Femur (tissue), 1 donor: ENCODE measurements at regions not wholly inside any gene's neighbourhood (a gene's known extent, or its start where the extent isn't known, plus 50 kb on each side); places are given as distances from the start of the nearest gene placed in this dataset.

Experiments
- DNase-seq: peaks from one replicate; pipeline ENCODE4 v3.0.0-alpha.2; 2017

DNA sequence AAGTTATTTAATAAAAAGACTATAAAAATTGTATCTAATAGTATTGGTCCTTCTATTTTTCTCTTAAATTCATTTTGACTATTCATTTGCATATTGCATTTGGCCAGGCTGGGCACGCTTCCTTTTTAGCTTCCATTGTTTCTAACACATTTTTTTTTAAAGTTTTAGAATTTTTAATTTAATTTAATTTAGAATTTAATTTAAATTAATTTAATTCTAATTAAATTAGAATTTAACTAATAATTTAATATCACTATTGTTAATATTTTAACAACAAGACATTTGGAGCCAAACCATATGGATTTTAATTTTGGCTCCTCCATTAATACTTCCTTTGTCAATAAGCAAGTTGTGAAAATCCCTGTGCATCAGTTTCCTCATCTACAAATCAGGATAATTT, 856.9 kb upstream of the SEL1L start:
- no peak for DNase-seq

DNA sequence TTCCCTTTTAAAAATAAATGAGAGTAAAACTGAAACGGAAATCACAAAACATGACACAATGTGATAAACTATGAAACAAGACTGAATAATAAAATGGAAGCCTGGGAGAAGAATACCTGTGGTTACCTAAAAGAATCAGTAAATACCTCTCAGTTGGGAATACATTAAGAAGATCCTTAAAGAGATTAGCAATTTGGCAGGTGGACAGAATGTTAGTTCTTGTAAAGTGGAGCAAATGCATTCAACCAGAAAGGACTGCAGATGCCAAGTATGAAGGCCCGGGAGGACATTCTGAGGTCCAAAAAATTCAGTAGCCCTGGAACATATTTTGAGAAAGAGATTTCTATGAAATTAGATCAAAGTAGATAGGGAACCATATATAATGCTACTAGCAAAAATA, 861.3 kb upstream of the SEL1L start:
- no peak for DNase-seq

DNA sequence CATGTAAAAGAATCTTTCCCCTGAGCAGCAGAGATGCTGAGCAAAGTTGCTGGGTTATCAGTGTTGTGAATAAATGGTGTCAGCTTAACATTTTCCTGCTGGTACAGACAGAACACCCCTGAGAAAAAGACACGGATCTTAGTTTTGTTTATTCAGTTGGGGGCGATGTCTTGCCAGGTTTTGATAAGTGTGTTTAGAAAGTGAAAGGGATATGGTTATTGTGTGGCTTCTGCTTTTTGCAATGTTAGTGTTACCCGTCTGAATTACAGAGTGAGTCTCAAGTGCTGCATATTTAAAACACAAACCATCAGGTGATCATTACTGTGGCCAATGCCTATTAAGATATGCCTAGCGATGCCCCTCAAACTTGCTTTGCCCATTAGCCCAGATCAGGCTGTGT, 864.6 kb upstream of the SEL1L start:
- DNase-seq: no peak

DNA sequence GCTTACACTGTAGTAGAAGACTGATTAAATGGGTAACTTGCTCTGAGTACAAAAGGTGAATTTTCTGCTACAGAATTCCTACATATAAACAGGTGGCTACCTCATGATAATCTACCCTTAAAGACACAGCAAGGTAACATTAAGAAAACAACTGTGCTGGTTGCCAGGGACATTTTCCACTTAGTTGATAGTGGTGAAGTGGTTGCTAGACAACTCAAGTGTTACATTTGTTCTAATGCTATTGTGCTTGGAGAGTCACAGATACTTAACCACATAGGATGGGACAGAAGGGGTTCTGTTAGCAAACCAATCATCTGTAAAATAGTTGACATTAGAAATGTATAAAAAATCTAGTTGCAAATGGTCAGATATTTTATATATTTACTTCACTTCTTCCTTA, 870.3 kb upstream of the SEL1L start:
- DNase-seq: no peak

DNA sequence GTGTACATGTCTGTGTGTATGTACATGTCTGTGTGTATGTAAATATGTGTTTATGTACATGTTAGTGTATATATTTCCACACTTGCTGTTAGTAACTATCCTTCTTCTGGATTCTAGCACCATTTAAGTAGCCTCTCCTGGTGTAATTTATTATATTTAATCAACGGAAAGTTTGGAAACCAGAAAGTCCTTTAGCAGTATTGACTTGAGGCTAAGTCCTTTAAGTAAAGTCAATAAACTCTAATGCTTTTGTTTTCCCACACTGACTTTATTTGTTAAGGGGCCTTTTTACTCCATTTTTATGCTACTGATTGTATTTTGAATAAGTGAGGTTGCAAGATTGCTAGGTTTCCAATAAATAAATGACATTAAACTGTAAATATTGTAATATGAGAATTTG, 876.4 kb upstream of the SEL1L start:
- no peak for DNase-seq

DNA sequence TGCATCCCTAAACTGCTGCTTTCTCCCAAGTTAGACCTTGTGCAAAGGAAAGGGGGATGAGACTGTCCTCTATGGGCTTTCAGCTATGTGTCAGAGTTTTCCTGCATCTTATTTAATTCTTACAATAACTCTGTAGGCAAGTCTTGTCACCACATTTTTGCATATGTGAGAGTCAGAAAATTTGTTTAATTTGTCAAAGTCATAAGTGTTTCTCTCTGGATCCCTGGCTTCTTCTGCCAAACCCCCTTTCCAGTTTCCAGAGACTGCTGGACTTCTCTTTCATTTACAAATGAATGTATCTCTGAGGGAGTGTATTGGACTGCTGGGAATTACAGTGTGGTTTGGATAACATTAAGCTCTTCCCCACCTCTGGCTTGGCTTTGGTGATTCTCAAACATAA, 877.6 kb upstream of the SEL1L start:
- no peak for DNase-seq

DNA sequence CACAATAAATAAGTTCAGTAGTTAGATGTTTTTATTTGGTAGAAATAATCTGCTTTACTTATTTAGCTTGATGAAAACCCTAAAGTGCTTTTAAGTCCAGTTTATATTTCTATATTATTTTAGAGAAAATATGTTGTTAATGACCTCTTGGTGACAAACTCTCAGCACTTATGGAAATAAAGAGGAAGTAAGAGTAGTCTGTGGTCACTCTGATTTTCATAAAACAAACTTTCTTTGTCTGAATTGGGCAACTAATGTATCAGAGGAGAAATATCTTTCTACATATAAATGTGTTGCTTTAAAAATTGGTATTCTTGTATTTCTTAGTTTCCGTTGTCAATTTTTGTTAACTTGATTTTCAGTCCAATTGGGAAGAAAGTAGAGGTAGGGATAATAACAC, 878.9 kb upstream of the SEL1L start:
- DNase-seq: no peak

DNA sequence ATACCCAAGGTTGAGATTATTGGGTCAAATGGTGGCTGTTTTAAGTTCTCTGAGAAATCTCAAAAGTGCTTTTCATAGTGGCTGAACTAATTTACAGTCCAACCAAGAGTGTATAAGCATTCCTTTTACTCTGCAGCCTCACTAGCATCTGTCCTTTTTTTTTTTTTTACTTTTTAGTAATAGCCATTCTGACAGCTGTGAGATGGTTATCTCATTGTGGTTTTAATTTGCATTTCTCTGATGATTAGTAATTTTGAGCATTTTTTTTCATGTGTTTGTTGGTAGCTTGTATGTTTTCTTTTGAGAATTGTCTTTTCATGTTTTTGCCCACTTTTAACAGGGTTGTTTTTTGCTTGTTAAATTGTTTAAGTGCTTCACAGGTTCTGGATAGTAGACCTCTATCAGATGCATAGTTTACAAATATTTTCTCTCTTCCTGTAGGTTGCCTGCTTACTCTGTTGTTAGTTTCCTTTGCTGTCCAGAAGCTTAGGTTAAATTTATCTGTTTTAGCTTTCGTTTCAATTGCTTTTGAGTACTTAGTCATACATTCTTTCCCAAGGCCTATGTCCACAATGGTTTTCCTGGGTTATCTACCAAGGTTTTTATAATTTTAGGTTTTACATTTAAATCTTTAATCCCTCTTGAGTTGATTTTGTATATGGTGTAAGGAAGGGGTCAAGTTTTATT, 881.3 kb upstream of the SEL1L start:
- DNase-seq: no peak

DNA sequence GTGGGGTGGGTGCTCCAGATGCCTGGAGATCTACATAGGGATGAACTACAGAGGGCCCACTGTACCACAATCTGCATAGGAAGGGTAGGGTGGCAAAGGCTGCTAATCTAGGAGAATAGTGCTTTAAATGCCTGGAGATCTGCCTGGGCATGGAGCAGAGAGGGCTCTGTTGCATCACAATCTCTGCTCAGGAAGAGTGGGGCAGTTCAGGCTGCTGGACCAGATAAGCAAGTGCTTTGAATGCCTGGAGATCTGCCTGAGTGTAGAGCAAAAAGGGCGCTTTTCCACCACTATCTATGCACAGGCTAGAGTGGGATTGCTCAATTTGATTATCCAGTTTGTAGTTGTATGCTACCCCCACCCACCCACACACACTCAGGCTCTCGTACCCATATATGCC, 886.3 kb upstream of the SEL1L start:
- DNase-seq: no peak

DNA sequence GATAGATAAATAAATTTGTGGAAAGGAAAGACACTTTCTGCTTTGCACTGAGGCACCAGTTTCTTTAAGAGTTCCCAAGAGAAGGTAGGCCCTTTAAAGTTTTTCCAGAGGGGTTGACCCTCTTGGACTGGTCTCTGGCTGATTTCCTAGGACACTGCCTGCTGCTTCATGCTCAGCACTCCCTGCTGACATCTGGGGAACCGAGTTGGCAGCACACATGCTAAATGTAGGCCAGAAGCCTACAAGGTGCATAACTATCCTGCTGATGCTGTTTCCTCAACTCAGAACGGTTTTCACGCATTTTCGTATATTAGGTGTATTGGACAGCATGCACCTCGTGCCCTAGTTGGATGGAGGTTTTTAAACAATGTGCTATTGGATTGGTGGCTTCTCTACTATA, 887.2 kb upstream of the SEL1L start:
- DNase-seq: no peak

DNA sequence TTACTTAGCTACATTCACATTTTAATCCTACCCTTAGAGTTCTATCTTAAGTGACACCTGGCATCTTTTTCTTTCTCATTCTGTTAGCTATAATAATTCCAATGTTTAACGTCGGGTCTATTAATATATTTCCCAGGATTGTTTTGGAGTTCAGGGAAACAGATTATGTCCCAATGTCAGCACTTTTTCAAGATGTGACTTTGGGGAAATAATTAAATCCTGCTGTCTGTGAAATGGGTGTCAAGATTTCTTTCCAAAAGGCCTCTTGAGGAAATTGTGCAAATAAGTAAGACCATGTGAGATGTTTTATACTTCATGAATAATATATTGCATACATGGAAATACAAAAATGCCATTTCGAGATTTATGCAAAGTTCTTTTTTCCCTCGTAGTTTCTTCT, 887.6 kb upstream of the SEL1L start:
- DNase-seq: no peak

DNA sequence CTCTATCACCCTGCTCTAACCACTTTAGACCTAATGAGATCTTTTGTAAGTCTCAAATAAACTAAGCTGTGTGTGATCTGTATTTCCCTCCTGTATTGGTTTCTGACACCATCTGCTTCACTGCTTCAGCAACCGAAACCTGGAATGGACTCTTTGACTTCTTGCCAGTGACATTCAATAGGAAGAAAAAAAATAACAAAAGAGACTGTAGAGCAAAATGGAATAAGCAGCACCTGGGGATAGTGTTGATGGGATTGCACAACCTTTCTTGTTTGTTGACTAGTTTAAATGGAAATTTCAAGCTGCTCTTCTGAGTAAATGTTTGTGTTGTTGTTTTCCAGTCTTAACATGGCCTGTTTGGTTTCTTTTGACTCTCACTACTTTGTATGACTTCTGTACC, 888.6 kb upstream of the SEL1L start:
- DNase-seq: no peak

DNA sequence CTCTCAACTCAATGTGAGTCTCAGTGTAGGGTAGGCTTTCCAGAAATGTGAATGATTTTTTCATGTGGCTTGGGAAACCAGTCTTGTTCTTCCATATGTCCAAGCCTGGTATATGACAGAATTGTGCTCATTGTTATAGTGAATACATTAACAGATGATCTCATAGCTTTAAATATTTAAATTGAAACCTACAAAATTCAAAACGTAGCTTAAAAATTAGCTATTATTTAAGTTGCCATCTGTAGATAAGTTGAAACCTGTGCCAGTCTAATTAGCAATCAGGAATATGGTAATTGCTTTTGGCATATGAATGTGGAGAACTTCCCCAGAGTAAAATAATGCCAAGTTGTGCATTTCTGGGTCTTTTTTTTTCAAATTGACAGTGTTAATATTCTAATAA, 891.6 kb upstream of the SEL1L start:
- no peak for DNase-seq

DNA sequence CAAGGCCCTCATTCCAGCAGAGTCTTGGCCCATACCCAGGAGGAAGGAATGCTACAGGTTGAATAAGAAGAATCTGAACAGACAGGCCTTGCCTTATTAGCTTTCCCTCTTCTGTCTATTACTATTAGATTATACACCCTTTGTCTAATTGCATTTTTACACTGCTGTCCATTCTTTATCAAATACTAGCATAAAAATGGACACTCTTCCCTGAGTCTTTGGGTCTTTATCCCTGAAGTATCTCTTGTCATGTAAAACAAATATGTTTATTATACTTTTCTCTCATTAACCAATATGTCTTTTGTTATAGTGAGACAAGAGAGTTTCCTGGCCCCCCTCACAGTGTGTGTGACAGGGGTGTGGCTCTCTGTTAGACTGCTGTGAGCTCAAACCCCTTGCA, 897.4 kb upstream of the SEL1L start:
- no peak for DNase-seq

DNA sequence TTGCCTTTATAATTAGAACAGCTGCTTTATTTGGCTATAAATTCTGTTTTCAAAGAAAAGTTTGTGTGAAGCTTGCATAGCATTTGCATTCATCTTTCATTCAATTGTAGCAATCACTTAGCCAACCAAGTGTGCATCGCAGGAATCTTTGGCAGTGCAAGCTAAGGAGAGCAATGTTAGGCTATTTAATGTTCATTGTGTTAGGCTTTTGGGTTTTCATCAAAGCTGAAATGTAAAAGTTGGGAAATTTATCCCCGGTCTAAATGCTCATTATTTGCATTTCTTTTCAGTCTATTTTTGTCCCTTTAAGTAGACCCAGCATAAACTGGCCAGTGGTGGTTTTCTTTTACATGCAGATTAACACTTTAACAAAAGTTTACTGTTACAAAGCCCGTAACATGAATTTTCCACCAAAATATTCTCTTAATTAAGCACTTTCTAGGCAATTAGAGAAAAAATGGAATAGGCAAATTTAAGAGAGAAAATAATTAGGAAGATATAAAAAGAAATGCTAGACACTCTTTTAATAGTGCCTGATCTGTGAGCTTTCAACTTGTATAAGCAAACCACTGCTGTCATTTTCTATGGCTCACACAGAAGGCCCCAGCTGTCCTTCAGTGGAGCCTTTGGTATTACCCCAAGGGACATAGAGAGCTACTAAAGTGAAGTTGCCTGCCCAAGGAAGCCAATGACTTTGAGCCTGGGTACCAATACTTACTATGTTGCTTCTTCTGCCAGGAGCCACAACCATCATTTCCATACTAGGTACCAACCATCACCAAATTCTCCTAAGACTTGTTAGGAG, 898.9 kb upstream of the SEL1L start:
- no peak for DNase-seq

DNA sequence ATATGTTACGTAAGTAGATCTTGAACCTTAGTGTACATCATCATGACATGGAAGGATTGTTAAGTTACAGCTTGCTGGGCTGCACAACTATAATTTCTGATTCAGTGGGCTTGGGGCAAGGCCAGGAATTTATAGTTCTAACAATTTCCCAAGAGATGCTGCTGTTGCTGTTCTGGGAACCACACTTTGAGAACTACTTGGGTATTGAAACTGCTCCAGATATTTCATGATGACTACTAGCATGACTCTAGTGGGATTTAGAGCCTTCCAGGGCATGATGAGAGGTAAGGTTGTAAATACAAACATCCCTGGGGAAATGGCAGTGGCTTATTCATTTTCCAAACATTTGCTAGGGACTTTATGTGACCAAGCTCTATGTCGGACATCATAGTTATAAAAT, 904.8 kb upstream of the SEL1L start:
- no peak for DNase-seq

DNA sequence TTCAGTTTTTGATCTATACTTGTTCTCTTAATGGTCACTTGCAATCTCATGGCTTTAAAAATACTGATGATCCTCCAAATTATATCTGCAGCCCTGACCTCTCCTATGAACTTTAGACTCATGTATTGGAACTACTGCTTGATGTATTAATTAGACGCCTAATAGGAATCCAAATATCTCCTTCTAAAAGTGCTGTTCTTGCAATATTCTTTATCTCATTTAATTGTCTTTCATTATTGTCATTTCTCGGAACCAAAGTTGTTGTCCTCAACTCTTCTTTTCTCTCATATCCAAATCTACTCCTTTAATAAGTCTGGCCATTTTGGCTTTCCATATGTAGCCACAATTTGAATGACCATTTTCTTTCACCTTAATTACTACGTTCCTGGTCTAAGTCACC, 907.6 kb upstream of the SEL1L start:
- no peak for DNase-seq

DNA sequence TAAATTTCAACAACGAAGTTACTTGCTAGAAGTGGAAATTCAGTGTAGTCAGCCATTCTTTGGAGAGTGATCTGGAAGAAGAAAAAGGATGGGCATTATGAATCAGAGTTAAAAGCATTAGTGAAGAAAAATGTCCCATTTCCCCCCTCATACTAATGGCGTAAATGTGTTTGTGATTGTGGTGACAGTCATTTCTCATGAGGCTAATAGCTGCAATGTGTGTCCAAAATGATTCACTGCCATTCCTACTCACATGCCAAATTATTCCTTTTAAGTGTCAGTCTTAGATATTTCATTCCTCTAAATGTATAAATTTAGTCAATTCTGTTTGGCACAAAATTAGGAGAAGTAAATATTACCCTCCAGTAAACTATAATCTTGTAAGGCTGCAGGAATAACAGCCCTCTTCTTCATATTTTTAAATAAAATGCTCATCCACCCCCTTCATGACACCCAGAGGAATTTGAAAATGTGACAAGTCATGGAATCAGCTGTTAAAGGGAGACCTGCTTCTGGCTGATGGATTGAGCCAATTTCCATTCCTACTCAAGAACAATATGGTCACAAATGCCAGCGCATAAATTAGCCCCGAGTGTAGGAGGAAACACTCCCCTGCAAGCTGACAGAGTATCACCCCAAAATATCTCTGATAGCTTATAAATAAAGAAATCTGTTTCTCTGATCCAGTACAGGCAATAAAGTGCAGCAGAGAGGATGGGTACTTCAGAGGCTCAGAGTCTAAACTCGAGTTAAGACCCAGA, 912.3 kb upstream of the SEL1L start:
- no peak for DNase-seq

DNA sequence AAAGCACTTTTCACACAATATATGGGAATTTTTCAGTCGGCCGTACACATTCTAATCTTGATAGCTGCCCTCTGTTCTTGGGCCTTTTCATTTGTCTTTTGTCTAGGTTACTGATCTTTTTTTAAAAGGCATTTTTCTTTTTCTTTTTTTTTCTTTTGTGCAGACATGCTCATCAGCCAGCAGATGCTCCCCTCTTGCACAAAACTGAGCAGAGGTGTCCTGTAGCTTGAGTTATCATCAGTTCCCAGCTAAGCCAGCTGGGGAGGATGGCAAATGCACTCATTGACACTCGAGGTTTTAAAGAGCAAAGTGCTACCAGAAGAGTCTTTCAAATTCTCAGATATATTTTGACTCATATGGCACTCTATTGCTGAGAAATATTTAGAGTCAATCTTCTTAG, 913.9 kb upstream of the SEL1L start:
- no peak for DNase-seq

DNA sequence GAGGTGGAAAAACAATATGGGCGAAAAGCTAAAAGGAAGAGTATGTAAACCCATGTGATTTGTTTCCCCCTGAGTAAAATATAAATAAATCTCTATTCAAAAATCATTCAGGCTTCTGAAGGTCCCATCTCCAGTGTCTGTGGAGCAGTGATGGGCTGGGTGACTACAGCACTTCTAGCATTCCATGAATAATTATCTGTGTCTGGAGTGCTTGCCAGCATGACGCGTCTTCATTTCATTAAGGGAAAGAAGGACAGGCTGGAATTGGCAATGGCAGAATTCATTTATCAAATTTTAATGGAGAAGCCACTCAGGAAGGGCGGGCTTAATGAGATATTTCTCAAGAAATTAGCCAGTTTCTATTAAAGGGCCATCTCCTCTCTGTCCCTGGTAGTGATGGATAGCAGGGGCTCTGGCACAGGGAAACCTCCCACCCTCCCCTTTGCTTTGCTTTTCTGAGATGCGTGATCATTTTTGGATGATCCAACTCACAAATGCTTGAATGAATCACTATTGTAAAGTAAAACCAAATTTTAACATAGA, 916.3 kb upstream of the SEL1L start:
- no peak for DNase-seq

DNA sequence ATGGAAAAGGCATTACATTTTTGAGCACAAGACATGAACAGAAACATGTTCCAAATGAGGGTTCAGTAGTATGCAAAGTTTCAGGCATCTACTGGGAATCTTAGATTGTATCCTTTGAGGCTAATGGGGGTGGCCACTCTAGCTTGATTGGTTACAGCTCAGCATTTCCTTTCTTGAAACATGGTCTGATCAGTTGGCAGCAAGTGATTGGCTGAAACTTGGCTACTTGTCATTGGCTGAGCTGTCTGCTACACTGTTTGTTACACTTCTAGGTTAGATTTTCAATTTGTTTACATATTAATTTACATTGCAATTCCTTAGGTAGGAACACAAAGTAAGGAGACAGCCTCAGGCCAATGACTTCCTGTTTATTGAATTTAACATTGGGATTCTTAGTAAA, 918.0 kb upstream of the SEL1L start:
- no peak for DNase-seq

DNA sequence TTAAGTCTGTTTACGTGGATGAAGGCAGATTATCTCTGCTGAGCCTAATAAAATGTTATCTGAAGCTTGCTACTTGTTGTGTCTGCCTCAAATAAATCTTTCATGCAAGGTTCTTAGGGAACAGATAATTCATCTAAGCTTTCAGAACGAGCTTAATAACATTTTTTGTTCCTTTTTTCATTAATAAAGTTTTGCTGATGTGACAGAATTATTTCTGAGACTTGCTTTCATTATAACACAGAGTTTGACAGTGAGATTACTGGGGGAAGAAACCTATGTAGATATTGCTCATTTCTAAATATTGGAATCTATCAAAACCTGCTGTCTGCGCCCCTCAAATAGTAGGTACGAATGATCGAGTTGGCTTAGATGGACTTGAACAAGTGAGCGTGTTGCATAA, 948.7 kb upstream of the SEL1L start:
- no peak for DNase-seq

DNA sequence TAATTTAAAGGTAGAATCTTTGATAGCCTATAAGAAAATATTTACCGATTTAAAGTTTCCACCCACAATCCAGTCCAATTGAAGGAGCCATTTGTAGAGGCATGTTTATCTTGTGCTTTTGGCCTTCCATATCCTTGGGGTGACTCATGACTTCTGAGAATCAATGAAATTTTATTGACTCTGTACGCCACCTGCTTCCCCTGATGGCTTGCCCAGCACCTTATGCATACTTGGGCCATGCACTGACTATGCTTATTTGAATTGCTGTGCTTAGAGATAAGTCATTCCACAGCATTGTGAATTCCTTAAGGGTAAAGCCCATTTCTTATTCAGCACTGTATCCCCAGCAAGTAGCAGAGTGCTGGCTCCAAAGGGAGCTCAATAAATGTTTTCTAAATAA, 954.8 kb upstream of the SEL1L start:
- DNase-seq: no peak

DNA sequence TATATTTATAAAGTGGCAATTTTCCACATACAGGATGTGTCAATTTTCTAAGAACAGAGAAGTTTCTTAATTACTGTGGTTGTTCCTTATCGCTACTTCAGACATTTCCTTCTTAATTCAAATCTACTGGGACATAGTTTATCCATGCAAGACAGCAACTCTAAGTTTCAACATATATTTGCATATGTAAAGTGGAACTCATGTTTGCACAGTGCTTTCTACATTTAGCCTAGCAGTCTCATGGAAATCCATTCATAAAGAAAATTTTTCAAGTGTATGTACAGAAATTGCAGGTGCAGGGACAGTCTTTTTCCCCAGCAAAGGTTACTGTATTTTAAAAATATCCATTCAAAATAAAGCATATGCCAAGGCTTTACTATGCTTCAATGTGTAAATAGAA, 956.7 kb upstream of the SEL1L start:
- no peak for DNase-seq
